ENCODE measurements at regions not wholly inside any gene's neighbourhood (a gene's known extent, or its start where the extent isn't known, plus 50 kb on each side); places are given as distances from the start of the nearest gene placed in this dataset.
"Not testable (repeated sequence)": the region's sequence is repeated elsewhere in the genome, so short reads cannot be mapped to it uniquely, and the experiment has no call there.

DNA sequence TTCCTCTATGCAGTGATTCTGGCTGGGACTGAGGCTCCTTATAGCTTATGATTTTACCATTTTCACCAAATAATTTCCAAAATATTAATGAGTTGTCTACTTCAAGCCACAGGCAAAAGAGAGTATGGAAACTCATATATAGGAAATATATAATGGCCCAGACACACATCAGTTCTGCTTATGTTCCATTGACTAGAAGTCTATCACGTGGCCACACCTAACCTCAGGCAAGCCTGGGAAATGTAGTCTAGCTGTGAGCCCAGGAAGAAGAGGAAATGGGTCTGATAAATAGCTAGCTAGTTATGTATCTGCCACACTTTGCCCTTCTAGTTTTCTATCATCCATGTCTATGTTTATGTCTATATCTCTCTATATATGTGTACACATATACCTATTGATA lies 195.1 kb downstream of the OTOL1 start:
- no peak for DNase-seq (ENCODE audit: low read depth)

DNA sequence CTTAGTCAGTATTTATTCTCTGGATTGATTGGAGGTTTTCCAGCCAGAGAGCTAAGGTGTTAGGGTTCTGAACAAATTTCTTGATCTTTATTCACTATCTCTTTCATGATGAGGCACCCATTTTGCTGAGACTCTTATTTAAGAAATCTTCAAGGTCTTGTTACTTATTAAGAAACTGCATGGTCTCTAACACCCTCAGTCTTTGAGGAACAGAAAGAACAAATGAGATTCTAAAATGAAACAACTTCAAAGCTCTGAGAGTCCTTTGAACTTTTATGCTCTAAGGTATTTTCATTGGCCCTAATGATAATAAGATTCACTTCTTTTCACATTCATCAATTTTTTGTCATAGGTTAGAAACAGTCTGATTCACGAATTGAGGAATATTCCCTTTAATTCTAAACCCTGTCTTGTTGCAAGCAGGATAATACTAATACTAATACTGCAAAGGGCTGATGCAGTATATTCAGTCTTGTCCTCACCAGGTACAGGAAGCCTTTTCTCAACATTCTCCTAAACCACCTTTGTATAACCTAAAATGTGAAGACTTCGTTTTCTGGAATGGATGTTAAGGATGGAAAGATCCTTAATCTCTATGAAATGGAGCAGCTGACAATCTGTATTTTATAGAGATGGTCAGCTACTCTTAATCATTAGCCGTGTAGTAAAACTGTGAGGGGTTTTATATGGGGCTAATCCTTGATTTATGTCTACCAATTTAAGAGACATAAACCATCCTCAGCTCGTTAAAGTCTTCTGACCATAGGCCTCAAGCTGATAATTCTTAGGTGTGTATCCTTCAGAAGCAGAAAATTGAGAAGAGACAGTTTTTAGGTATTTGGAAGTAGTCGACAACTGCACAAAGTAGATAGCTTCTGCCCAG lies 198.3 kb downstream of the OTOL1 start:
- DNase-seq (ENCODE audit: low read depth), result no peak

- no peak for DNase-seq (ENCODE audit: low read depth)
These were observed 199.2 kb downstream of the OTOL1 start for GRCh38 chr3:161695811-161696210.

GRCh38 chr3:161700998-161701397 lies 204.4 kb downstream of the OTOL1 start:
- DNase-seq (ENCODE audit: low read depth), result peak; percentile 6

DNA sequence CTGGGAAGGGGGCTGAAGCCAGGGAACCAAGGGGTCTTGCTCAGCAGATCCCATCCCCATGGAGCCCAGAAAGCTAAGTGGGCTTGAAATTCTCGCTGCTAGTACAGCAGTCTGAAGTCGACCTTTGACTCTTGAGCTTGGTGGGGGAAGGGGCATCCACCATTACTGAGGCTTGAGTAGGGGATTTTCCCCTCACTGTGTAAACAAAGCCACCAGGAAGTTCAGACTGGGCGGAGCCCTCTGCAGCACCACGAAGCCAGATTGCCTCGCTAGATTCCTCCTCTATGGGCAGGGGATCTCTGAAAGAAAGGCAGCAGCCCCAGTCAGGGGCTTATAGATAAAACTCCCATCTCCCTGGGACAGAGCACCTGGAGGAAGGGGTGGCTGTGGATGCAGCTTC lies 210.6 kb downstream of the OTOL1 start:
- DNase-seq (ENCODE audit: low read depth), result not testable (repeated sequence)

DNA sequence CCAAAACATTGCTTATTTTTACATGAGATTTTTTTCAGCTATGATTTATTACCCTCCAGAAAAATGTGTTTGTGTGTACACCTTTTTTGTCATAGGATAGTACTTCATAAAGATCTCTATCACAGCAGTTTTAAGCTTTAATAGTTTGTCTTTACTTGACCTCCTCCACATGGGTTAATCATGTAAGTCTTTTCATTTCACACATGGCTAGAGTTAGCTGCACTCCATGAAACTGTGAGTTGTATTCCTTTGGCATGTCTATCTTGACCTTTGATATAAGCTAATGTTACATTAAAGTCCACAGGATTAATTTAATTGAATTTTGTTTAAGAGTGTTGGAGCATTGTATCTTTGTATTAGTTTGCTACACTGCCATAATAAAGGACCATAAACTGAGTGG lies 217.1 kb downstream of the OTOL1 start:
- DNase-seq (ENCODE audit: low read depth), result no peak

- DNase-seq (ENCODE audit: low read depth), result no peak
These were observed 235.4 kb downstream of the OTOL1 start for GRCh38 chr3:161731968-161732367.

DNA sequence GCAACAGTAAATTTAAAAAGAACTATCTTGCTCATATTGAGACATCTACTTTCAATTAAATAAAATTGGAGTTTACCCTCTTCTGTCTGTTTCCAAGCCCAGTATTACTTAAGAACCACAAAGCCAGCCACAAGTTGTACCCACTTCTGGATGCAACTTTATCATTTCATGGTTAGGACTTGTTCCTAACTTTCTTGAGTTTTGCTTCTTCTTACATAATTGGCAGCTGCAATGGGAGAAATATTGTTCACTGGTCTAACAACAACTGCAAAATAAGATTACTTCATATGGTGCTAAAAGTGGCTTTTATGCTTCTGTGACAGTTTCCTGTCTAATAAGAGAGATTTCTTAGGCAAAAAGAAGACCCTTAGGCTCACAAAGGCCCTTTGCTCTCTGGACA lies 240.6 kb downstream of the OTOL1 start:
- DNase-seq (ENCODE audit: low read depth), result no peak

GRCh38 chr3:161740421-161740820 lies 243.8 kb downstream of the OTOL1 start:
- DNase-seq (ENCODE audit: low read depth), result no peak

DNA sequence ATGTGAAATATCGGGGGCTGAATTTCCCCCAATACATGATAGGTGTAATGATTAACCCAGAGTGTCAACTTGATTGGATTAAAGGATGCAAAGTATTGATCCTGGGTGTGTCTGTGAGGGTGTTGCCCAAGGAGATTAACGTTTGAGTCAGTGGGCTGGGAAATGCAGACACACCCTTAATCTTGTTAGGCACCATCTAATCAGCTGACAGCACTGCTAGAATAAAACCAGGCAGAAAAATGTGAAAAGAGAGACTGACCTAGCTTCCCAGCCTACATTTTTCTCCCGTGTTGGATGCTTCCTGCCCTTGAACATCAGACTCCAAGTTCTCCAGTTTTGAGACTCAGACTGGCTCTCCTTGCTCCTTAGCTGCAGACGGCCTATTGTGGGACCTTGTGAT lies 247.8 kb downstream of the OTOL1 start:
- no peak for DNase-seq (ENCODE audit: low read depth)

GRCh38 chr3:161745741-161746140 lies 249.1 kb downstream of the OTOL1 start:
- no peak for DNase-seq (ENCODE audit: low read depth)

DNA sequence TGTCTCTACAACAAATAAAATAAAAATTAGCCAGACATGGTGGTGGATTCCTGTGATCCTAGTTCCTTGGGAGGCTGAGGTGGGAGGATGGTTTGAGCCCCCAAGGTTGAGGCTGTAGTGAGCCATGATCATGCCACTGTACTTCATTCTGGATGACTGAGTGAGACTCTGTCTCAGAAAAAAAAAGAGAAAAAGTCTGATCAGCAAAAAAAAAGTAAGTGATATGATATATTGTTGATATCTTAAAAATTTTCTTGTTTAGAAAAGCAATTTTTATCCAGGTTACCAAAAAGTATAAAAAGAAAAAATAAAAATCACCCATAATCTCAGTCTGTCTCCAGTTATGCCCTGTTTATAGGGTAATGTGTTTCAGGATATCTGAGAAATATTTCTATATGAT lies 251.4 kb downstream of the OTOL1 start:
- DNase-seq (ENCODE audit: low read depth), result no peak

DNA sequence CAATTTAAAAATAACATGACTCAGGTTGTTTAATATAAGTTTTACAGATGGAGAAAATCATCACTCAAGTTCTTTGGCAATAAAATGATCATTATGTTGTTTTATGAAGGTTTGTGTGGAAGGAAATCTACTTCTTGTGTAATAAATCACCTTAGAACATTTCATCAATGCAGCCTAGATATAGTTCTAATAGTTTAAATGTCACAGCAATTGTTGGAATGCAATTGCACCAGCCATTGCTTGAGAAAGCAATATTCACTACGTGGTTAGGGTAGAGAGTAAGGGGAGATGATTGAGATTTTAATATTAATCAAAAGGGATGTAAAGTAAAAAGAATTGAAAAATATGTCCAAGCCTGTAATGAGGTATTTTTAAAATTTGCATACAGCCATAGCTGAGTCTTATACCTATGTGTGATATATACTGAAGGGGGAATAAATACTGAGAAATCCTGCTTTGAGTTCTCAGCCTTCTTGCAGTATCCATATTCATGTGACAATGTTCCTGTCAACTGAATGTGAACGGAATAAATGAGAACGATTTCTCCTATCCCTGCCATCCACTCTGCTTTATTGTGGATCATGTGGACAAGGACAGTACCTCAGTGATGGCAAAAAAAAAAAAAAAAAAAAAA lies 257.9 kb downstream of the OTOL1 start:
- DNase-seq (ENCODE audit: low read depth), result no peak

DNA sequence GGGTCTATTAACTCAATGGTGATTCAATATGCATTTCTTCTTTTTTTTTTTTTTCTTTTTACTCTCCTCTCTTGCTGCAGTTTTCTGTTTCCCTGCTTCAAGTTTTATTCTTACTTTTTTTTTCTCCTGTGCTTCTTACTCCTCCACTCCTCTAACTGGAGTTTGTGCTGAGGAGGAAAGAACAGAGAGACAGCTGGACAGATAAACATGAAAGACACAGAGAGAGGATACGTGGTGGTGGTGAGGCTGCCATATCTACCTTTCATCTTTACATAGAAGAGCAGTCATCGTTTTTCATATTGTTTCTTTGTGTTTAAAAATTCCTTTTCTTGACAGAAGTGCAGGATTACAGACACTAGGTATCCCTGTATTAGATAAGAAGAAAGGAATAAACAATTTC lies 262.8 kb downstream of the OTOL1 start:
- no peak for DNase-seq (ENCODE audit: low read depth)

DNA sequence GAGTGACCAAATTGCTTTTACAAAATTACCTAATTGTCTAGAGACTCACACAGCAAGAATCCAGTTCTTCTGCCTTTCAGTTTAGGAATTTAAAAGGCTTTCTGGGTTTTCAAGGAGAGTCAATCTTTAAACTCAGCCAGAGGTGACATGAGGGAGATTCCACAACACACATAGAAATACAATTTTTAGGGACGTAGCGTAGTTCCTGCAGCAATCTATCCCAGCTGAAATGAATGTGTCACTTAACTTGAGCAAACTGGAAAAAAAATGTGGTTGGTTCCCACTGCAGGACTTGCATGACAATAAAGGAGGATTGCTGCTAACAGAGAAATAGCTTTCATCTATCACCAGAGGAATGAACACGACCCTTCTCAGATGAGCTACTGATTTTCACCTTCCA lies 269.7 kb downstream of the OTOL1 start:
- no peak for DNase-seq (ENCODE audit: low read depth)

GRCh38 chr3:161770484-161771386 lies 274.1 kb downstream of the OTOL1 start:
- peak; percentile 47 for DNase-seq (ENCODE audit: low read depth)

- DNase-seq (ENCODE audit: low read depth), result peak; percentile 24
These were observed 284.8 kb downstream of the OTOL1 start for GRCh38 chr3:161781381-161781780.

GRCh38 chr3:161793194-161793930 lies 296.8 kb downstream of the OTOL1 start:
- DNase-seq (ENCODE audit: low read depth), result peak; percentile 16

DNA sequence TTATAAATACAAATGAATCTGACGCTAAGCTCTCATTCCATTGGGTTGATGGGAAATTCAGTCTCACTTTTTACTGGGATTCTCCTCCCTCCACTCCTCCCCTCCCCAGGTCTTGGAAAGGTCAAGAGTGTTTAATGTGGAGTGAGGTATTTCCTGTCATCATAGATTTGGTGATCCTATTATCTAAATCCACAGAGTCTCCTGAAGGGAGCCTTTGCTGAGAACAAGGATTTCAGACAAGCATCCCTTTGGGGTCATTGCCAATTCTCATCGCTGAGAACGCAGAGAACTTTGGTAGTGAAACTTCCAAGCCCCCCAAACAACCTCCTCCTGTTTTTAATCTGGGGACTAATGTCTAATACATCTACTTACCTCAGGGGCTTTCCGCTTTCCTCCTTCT lies 297.9 kb downstream of the OTOL1 start:
- no peak for DNase-seq (ENCODE audit: low read depth)

DNA sequence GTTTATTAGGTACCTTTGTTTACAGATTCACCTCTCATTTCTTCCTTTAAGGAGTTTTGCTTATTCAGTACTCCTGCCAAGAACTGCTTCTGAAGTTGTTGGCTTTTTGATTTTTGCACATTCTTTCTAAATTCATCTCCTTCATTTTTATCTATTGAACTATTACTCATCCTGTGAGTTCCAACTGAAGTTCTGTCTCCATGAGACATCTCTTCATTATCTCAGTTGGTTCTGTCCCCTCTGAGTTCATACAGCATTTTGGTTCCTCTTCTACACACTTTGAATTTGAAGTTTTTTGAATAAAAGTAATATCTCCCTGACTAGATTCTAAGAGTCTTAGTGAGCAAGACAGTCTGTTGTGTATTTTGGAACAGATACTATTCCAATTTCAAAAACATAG lies 299.7 kb downstream of the OTOL1 start:
- DNase-seq (ENCODE audit: low read depth), result peak; percentile 14

DNA sequence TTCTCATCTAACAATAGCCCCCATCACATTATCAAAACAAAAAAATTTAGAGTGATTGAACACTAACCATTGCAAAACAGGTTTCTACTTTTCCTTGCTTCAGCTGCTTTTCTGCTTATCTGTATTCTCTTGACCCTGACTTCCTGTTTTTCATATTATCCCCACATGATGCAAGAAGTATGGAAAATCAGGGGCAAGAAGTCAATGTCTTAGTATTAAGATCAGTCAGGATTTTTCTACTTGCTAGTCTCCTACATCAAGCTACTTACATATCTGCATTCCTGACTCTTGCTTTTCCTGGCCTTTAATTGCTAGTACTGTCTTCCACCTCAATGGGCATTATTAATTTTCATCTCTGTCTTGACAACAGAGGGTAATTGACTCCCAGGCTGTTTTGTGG lies 300.2 kb downstream of the OTOL1 start:
- DNase-seq (ENCODE audit: low read depth), result peak; percentile 69

DNA sequence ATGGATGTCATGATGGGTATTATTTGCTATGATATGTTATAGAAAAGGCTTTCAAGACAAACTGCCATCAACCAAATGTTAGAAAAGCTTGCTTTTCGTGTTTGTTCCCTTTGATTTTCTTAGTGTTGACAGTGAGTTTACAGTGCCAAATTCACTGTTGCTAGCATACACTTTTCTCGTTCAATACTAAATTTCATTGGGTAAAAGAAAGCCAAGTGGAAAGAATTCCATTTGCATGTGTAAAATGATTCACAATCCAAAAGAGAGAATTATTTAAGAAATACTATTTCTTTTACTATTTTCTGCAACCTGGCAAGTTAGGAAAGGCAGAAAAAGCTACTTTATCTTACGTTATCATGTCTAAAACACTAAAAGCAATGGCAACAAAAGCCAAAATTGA lies 301.4 kb downstream of the OTOL1 start:
- no peak for DNase-seq (ENCODE audit: low read depth)
